HG03139 (cell line): ENCODE measurements at regions not wholly inside any gene's neighbourhood (a gene's known extent, or its start where the extent isn't known, plus 50 kb on each side); places are given as distances from the start of the nearest gene placed in this dataset.

Experiments
- ATAC-seq: cut with Tn5 transposase; IDR thresholded peaks from one replicate; pipeline ENCODE4 v1.9.1; 2021; ENCODE audit not compliant: unreplicated experiment

DNA sequence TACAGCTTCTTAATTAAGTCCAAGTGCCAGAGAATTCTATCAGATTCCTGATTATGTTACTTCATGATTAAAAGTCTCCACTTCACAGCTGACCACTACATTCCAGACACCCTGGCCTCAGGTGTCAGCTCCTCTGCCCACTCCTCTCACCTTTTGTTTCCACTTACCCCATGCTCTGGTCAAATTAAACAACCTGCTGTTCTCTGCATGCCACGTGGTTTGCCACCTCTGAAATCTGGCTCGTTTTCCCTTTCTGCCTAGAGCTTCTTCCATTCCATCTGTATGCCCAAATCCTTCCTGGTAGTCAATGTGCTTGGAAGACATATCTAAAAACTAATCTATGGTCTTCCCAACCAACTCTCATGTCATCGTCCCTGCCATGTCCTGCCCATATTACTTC, 158.6 kb downstream of the ICE1 start:
- no peak for ATAC-seq

GRCh38 chr5:5576744-5577143, 154.3 kb downstream of the ICE1 start:
- no peak for ATAC-seq

DNA sequence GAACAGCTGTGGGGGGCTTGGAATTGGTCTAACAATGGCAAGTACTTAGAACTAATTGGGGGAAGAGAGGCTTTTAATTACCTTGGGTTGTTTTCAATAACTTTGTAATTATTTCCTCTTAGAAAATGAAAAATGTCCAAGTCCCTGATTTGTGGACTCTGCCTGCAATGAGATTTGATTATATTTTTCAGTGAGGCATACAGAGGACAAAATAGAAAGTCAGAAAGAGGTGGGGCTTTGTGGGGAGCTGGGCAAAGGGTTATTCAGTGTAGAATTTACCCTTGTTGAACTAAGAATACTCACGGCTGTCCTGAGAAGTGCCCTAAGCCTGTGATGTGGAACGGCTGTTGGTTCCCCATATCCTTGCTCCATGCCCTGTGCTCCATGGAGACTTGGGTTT, 153.0 kb downstream of the ICE1 start:
- no peak for ATAC-seq

DNA sequence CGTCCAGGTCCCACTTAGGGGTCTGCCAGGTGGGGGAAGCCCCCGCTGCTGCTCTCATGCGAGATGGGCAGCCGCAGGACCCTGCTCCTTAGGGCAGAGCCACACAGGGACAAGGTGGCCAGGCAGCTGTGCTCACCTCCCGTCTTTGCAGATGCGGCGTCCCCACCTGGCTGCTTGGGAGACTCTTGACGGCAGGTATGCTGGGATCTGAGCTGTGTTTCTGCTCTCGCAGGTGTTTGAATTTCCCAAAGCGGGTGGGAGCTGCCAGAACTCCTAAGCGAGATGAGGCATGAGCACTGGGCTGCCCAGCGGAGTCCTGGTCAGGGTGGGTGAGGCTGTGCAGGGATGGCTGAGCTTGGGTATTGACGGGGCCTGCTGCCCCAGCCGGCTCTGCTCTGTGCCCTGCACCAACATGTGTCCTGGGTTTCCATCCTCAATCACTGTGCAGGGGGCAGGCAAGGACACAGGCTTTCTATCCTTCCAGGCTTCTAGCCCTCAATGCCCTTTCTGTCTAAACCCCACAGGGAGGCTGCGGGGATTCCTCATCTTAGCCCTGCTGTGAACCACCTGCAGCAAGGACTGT, 151.4 kb downstream of the ICE1 start:
- no peak for ATAC-seq

GRCh38 chr5:5572976-5573797, 150.7 kb downstream of the ICE1 start:
- ATAC-seq, result no peak

DNA sequence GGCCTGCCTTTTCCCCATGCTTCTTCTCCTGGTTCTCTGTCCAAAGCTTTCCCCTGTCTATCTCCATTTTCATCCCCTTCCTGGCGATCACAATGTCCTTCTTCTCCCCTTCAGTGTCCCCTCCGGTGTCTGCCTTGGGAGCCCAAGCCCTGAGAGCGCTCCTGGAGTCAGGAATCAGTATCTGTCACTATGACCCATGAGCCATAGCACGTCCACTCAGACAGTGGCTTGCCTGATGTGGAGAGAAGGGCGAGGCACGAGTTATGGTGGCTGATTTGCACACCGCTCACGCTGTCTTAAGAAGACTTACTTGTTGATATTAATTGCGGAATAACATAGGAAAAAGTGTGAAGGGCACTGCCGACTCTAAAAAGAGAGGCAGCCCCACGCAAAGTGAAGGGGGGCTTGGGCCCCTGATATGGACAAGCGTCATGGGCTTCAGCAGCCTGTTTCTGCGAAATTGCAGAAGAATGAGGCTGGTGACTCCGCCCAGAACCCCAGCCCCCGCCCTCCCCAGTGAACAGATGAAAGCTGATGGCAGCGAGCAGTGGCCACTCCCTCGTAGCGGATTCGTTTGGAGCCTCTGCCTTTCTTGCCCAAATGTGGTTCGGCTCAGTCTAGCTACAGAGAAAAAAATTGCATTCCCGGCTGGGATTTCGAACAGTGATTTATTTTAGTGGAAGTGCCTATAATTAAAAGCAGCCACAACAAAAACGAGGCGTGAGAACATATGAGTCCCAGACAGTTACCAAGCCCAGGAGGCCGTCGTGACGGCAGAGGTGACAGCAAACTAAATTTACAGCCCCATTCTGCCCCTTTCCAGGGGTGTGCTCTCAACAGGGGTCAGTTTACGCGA, 149.8 kb downstream of the ICE1 start:
- no peak for ATAC-seq

DNA sequence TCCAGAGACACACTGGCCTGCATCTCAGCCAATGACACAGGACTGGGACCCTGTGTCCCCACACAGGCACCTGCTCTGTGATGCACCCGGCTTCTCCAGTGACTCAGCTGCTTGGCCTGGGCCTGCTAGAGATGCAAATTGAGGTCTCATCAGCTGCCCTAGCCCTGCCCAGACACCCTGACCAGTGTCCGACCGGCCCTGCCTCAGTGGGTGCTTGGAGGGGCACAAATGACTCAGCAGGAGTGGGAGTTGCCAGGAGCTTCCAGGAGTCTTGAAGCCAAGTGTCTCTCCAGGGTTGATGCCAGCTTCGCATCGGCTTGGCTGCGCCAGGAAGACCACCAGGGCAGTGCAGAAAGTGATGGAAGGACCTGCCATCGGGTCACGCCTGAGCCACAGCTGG, 148.2 kb downstream of the ICE1 start:
- ATAC-seq, result no peak

DNA sequence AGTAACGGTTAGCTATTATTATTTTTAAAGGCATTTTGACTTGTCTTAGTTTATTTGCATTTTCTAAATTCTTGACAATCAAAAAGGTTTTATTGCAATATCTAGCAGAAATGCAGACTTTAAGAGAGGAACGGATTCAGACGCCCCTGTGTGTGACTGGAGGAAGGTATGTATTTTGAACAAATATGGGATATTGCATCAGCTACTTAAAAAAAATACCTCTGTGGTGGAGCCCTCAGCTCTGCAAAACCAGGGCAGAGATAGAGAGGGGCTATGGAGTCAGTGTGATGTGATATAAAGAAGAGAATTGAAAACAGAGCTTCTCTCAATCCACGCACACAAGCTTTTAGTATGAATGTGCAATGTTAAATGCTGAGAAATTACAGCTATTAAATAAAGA, 142.4 kb downstream of the ICE1 start:
- no peak for ATAC-seq

DNA sequence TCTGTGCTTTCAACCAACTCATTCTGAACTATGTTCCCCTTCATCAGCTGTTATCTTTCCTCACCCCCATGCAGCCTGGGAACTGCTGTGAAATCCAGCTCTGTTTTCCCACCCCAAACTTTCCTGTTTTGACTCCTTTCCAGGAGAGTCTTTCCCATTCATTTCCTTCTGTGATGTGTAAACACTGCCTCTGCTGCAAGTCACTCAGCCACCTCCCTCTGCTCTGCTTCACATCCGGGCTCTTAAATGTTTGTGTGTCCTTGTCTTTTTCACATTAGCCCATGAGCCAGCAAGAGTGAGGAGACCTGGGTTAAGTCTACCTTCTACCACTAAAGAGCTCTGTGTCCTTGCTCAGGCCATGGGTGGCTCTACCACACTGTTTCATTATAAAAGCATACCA, 137.5 kb downstream of the ICE1 start:
- no peak for ATAC-seq

GRCh38 chr5:5558638-5559527, 136.4 kb downstream of the ICE1 start:
- ATAC-seq, result no peak

DNA sequence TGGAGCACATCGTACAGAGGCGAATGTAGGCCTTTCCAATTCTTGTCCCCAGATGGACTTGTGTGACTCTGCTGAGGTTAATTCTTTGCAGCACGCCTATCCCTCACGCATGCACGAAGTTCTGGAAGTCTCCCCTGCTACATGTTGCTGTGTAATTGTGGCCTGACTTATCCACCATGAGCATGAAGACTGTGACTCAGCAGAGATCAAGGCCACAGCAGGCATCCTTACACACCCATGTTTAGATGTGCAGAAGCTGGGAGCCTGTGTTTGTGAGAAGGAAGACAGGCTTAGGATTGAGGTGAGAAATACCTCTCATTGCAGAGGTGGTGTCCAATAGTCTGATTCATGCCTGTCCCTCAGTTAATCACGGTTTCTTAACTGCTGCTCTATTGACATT, 135.6 kb downstream of the ICE1 start:
- ATAC-seq, result no peak

- ATAC-seq, result no peak
Observed at GRCh38 chr5:5551499-5551898, 129.0 kb downstream of the ICE1 start.

GRCh38 chr5:5546408-5546807, 123.9 kb downstream of the ICE1 start:
- ATAC-seq, result no peak

- no peak for ATAC-seq
Observed at GRCh38 chr5:5544094-5544663, 121.7 kb downstream of the ICE1 start.

DNA sequence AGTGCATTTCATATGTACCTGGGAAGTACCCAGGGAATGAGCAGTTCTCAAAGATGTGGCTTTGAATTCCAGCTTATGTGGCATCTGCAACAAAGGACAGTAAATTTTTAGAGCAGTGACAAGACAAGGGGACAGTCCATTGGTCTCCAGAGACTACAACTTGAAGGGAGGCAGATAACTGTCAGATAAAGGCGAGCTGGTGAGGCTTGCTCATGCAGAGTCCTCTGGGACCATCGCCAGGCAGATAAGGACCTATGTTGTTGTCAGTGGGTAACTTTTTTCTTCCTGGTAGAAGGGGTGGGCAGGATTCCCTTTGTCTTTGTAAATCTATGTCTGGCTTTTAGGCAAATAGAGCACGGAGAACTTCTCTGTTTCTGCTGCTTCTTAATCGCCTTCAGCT, 120.2 kb downstream of the ICE1 start:
- ATAC-seq, result no peak

DNA sequence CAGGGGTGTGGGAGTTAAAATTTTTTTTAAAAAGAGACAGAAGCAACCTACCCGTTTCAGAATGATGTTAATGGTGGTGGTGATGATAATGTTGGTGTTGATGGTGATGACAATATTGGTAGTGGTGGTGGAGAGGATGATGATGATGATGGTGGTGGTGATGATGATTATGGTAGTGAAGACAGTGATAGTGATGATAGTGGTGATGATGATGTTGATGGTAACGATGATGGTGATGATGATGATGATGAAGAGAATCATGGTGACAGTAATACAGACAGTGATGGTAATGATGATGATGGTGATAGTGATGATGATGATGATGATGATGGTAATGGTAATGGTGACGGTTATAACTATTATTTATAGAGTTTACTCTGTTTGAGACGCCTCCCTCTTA, 117.6 kb downstream of the ICE1 start:
- ATAC-seq, result no peak
